H1 (cell line): ENCODE measurements at regions not wholly inside any gene's neighbourhood (a gene's known extent, or its start where the extent isn't known, plus 50 kb on each side); places are given as distances from the start of the nearest gene placed in this dataset.

ENCODE experiments used
- CTCF ChIA-PET: fragments of 300-600 bp; sonication (Branson Sonifier 250); formaldehyde crosslinking; loops from one replicate; lab custom pipeline; 2021; ENCODE audit not compliant: partially characterized antibody; lab: Charles Lee
- POLR2A ChIA-PET: fragments of 300-600 bp; sonication (Branson Sonifier 250); formaldehyde crosslinking; loops from one replicate; lab custom pipeline; 2021; ENCODE audit warnings: inconsistent platforms; ENCODE audit not compliant: partially characterized antibody; lab: Charles Lee
- DNase-seq, 2 experiments: peaks; one replicate each; pipeline versions ENCODE4 v3.0.0 to v3.0.0-alpha.2; 2010 to 2022; ENCODE audit warnings: low spot score in 2 of 2, low read depth in 1 of 2, mixed read lengths in 1 of 2
- FAIRE-seq: peaks from 2 replicates; lab custom pipeline; 2011; peaks lifted over from hg19 to GRCh38; lab: Jason Lieb, UNC
- H2AFZ ChIP-seq: 2 replicates; pipeline ENCODE4 v1.8.1; 2012; ENCODE audit warnings: low read length, inconsistent platforms
- H2AK5ac ChIP-seq: 2 replicates; pipeline ENCODE4 v1.6.1; 2013; ENCODE audit warnings: low read depth, low read length
- H2BK120ac ChIP-seq: replicated peaks from 2 replicates; pipeline ENCODE3; 2013; ENCODE audit warnings: low read depth, low read length, inconsistent platforms
- H2BK12ac ChIP-seq: 2 replicates; pipeline ENCODE4 v1.6.1; 2013; ENCODE audit warnings: low read depth, low read length
- H2BK15ac ChIP-seq: 2 replicates; pipeline ENCODE4 v1.6.1; 2013; ENCODE audit warnings: low read length
- H2BK20ac ChIP-seq: 2 replicates; pipeline ENCODE4 v1.6.1; 2013; ENCODE audit warnings: low read length
- H2BK5ac ChIP-seq: 2 replicates; pipeline ENCODE4 v1.6.1; 2013; ENCODE audit warnings: low read depth, low read length
- H3K14ac ChIP-seq: 2 replicates; pipeline ENCODE4 v1.6.1; 2013; ENCODE audit warnings: inconsistent platforms; ENCODE audit not compliant: insufficient read length
- H3K18ac ChIP-seq: 2 replicates; pipeline ENCODE4 v1.6.1; 2013; ENCODE audit warnings: low read length; ENCODE audit errors: extremely low read depth
- H3K23ac ChIP-seq: 2 replicates; pipeline ENCODE4 v1.6.1; 2013; ENCODE audit warnings: inconsistent platforms; ENCODE audit not compliant: insufficient read length
- H3K23me2 ChIP-seq: 2 replicates; pipeline ENCODE4 v1.6.1; 2013; ENCODE audit warnings: low read depth, low read length
- H3K27ac ChIP-seq: 2 replicates; pipeline ENCODE4 v1.6.1; 2011; ENCODE audit warnings: low read depth, low read length, inconsistent platforms
- H3K27me3 ChIP-seq, 4 experiments: replicated peaks in 1 of 4; 1 replicate in 1 of 4; 2 replicates in 3 of 4; pipeline versions ENCODE4 v1.6.1 to v1.8.1; 2011 to 2013; ENCODE audit warnings: low read length in 3 of 4, mild to moderate bottlenecking in 3 of 4, inconsistent platforms in 2 of 4, mixed read lengths in 2 of 4, moderate library complexity in 1 of 4; ENCODE audit not compliant: control insufficient read depth in 3 of 4, insufficient read depth in 3 of 4; ENCODE audit errors: extremely low read depth in 1 of 4
- H3K36me3 ChIP-seq, 4 experiments: 2 replicates each; pipeline versions ENCODE4 v1.6.1 to v1.8.1; 2011 to 2013; ENCODE audit warnings: mild to moderate bottlenecking in 4 of 4, low read length in 3 of 4, moderate library complexity in 2 of 4, control low read depth in 1 of 4, inconsistent platforms in 1 of 4; ENCODE audit not compliant: insufficient read depth in 4 of 4, control insufficient read depth in 2 of 4
- H3K4ac ChIP-seq: replicated peaks from 2 replicates; pipeline ENCODE3; 2013; ENCODE audit warnings: low read length, low read depth, mixed read lengths, inconsistent platforms; ENCODE audit not compliant: insufficient read length
- H3K4me1 ChIP-seq, 4 experiments: replicated peaks in 1 of 4; 1 replicate in 1 of 4; 2 replicates in 3 of 4; pipeline versions ENCODE4 v1.6.1 to v1.8.1; 2011 to 2013; ENCODE audit warnings: low read length in 3 of 4, inconsistent platforms in 2 of 4, mixed read lengths in 1 of 4; ENCODE audit not compliant: insufficient read depth in 4 of 4, control insufficient read depth in 3 of 4
- H3K4me2 ChIP-seq, 2 experiments: 2 replicates each; pipeline versions ENCODE4 v1.6.1 to v1.8.1; 2011 to 2013; ENCODE audit warnings: low read depth in 2 of 2, low read length in 2 of 2, control low read depth in 1 of 2, inconsistent platforms in 1 of 2, mild to moderate bottlenecking in 1 of 2; ENCODE audit not compliant: insufficient read depth in 1 of 2
- H3K4me3 ChIP-seq, 4 experiments: fragments of 200-600, 300-600 bp in 1 of 4; sonication (generic), shearing (Covaris generic), sonication (Bioruptor Twin) in 1 of 4; 2 replicates each; pipeline versions ENCODE4 v1.5.1 to v1.8.1; 2011 to 2016; ENCODE audit warnings: low read length in 4 of 4, low read depth in 3 of 4, control low read depth in 2 of 4, inconsistent platforms in 2 of 4, mild to moderate bottlenecking in 2 of 4, mixed read lengths in 1 of 4, moderate library complexity in 1 of 4; ENCODE audit not compliant: insufficient read depth in 2 of 4; ENCODE audit errors: extremely low read depth in 1 of 4
- H3K56ac ChIP-seq: replicated peaks from 2 replicates; pipeline ENCODE3; 2013; ENCODE audit warnings: low read depth, mild to moderate bottlenecking, mixed read lengths, low read length, inconsistent platforms; ENCODE audit not compliant: insufficient read length
- H3K79me1 ChIP-seq: 2 replicates; pipeline ENCODE4 v1.6.1; 2013; ENCODE audit warnings: low read depth, low read length, control low read depth
- H3K79me2 ChIP-seq, 2 experiments: 2 replicates each; pipeline versions ENCODE4 v1.6.1 to v1.8.1; 2012 to 2013; ENCODE audit warnings: low read length in 2 of 2, mild to moderate bottlenecking in 2 of 2, inconsistent platforms in 1 of 2; ENCODE audit not compliant: insufficient read depth in 2 of 2, control insufficient read depth in 1 of 2
- H3K9ac ChIP-seq, 4 experiments: replicated peaks in 1 of 4; 1 replicate in 1 of 4; 2 replicates in 3 of 4; pipeline versions ENCODE4 v1.6.1 to v1.8.1; 2011 to 2013; ENCODE audit warnings: low read depth in 3 of 4, low read length in 3 of 4, control low read depth in 2 of 4, mild to moderate bottlenecking in 2 of 4, moderate library complexity in 2 of 4, inconsistent platforms in 1 of 4; ENCODE audit errors: extremely low read depth in 1 of 4
- H3K9me3 ChIP-seq, 2 experiments: 2 replicates each; pipeline versions ENCODE4 v1.6.1 to v1.8.1; 2012 to 2013; ENCODE audit warnings: mild to moderate bottlenecking in 2 of 2, moderate library complexity in 2 of 2, control low read depth in 1 of 2, inconsistent platforms in 1 of 2, low read depth in 1 of 2, low read length in 1 of 2, mixed read lengths in 1 of 2; ENCODE audit not compliant: insufficient read depth in 2 of 2
- H4K20me1 ChIP-seq, 2 experiments: replicated peaks in 1 of 2; 2 replicates each; pipeline versions ENCODE3 to v1.8.1; 2011 to 2013; ENCODE audit warnings: inconsistent platforms in 2 of 2, low read length in 2 of 2, mild to moderate bottlenecking in 1 of 2; ENCODE audit not compliant: insufficient read depth in 2 of 2, control insufficient read depth in 1 of 2
- H4K5ac ChIP-seq: 2 replicates; pipeline ENCODE4 v1.6.1; 2013; ENCODE audit warnings: low read length, low read depth, mixed read lengths, inconsistent platforms; ENCODE audit not compliant: insufficient read length
- H4K8ac ChIP-seq: 2 replicates; pipeline ENCODE4 v1.8.0; 2013; ENCODE audit warnings: mild to moderate bottlenecking, moderate library complexity, low read length, inconsistent platforms; ENCODE audit not compliant: insufficient read depth; ENCODE audit errors: extremely low read depth
- H4K91ac ChIP-seq: replicated peaks from 2 replicates; pipeline ENCODE3; 2013; ENCODE audit warnings: low read length, mixed read lengths, inconsistent platforms; ENCODE audit not compliant: insufficient read length
- ASH2L ChIP-seq: fragments of 200-600, 300-600 bp; sonication (generic); IDR thresholded peaks from one replicate; pipeline ENCODE4 v1.7.1; 2017; ENCODE audit warnings: low read length
- BCL11A ChIP-seq, 2 experiments: IDR thresholded peaks; one replicate each; pipeline ENCODE4 v1.6.1; 2011; ENCODE audit warnings: low read depth in 2 of 2, low read length in 2 of 2, mild to moderate bottlenecking in 2 of 2
- CTBP2 ChIP-seq: IDR thresholded peaks from 2 replicates; pipeline ENCODE4 v1.7.0; 2011; ENCODE audit warnings: borderline replicate concordance, mild to moderate bottlenecking, moderate library complexity, mixed read lengths, low read length; ENCODE audit not compliant: insufficient read depth, insufficient read length
- EP300 ChIP-seq, 2 experiments: IDR thresholded peaks; 1 replicate in 1 of 2; 2 replicates in 1 of 2; pipeline ENCODE4 v1.6.1; 2011 to 2012; ENCODE audit warnings: low read depth in 2 of 2, low read length in 2 of 2, mild to moderate bottlenecking in 2 of 2, borderline replicate concordance in 1 of 2, inconsistent platforms in 1 of 2, moderate library complexity in 1 of 2
- HDAC6 ChIP-seq: IDR thresholded peaks from one replicate; pipeline ENCODE4 v1.7.1; 2012; ENCODE audit warnings: low read depth, mild to moderate bottlenecking, inconsistent platforms, low read length, moderate library complexity
- JUND ChIP-seq: IDR thresholded peaks from 2 replicates; pipeline ENCODE4 v1.6.1; 2011; ENCODE audit warnings: mild to moderate bottlenecking, improper control_type of control experiment, low read length
- POLR2A ChIP-seq, 2 experiments: IDR thresholded peaks; 1 replicate in 1 of 2; 2 replicates in 1 of 2; pipeline ENCODE4 v1.6.1; 2011; ENCODE audit warnings: low read depth in 2 of 2, low read length in 2 of 2, mild to moderate bottlenecking in 2 of 2; ENCODE audit errors: control extremely low read depth in 1 of 2
- RAD21 ChIP-seq, 2 experiments: IDR thresholded peaks in 1 of 2; conservative IDR thresholded peaks in 1 of 2; 2 replicates each; pipeline ENCODE4 v1.6.1; 2011; ENCODE audit warnings: low read depth in 2 of 2, low read length in 2 of 2, improper control_type of control experiment in 1 of 2, inconsistent platforms in 1 of 2, mild to moderate bottlenecking in 1 of 2, moderate library complexity in 1 of 2
- RBBP5 ChIP-seq: IDR thresholded peaks from 2 replicates; pipeline ENCODE4 v1.7.1; 2012; ENCODE audit warnings: low read depth, mild to moderate bottlenecking, inconsistent platforms, low read length, moderate library complexity, borderline replicate concordance
- RNF2 ChIP-seq: fragments of 200-900, 300-1000 bp; sonication (generic); IDR thresholded peaks from 2 replicates; pipeline ENCODE4 v1.7.1; 2016; ENCODE audit warnings: borderline replicate concordance, low read depth, mild to moderate bottlenecking, antibody characterized with exemption, low read length; ENCODE audit not compliant: poor library complexity, severe bottlenecking; ENCODE audit errors: missing control alignments
- SIRT6 ChIP-seq: IDR thresholded peaks from one replicate; pipeline ENCODE4 v1.7.1; 2012; ENCODE audit warnings: low read length, inconsistent platforms
- SIX5 ChIP-seq: IDR thresholded peaks from 2 replicates; pipeline ENCODE4 v1.6.1; 2011; ENCODE audit warnings: mild to moderate bottlenecking, low read depth, low read length
- SP4 ChIP-seq: IDR thresholded peaks from 2 replicates; pipeline ENCODE4 v1.6.1; 2012; ENCODE audit warnings: low read length, inconsistent platforms
- WGBS, 2 experiments: shearing (Covaris generic) in 1 of 2; methylation state at CpG; one replicate each; pipeline versions ENCODE4 v1.1.6 to v1.1.7; 2013 to 2015; ENCODE audit warnings: low lambda C conversion rate in 2 of 2, mixed read lengths in 2 of 2, inconsistent platforms in 1 of 2, low coverage in 1 of 2, missing lambda C conversion rate in 1 of 2; ENCODE audit not compliant: insufficient replicate concordance in 2 of 2, insufficient coverage in 1 of 2, insufficient read length in 1 of 2; ENCODE audit errors: extremely low coverage in 1 of 2, missing lambda C conversion rate in 1 of 2; 5-methylcytosine and 5-hydroxymethylcytosine counted together

DNA sequence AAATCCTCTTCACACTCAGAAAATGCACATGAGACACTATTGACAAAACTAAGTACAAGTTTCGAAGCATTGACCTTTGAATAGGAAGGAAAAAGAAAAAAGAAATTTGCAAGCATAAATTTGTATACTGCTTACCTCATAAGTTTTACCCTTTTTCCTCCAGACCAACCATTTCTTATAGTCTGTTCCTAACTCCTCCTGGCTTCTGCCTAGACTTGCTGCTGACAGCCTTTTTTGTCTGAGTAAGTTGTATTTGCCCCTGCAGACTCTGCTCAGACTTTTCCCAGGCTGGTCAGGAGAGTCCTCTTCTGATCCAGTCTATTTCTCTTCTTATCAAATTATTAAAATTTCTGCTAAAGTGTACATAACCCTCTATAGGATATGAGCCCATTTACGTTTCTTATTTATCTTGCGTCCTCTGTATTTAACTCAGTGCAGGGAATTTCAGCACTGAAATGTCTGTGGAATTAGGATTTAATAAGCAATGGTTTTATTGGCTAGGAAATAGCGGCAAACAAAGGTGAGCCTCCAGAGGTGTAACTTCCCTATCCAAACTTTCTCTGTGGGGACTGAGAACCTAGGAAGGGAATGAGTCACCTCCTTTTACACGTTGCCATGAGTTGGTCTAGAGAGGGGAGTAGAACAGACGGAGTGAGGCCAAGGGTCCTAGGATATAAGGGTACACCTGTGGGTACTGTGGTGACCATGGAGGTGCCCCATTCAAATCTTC, 207.1 kb upstream of the MARCKS start:
- Histone ChIP-seq H2AK5ac (no peak overlapping the region), H3K9me3 (no peaks in the 10 kb centered on the region), H2AFZ (no peak overlapping the region), H4K20me1 (no peaks in the 10 kb centered on the region), H3K27ac (no peak overlapping the region), H4K5ac (no peak overlapping the region), H2BK20ac (no peak overlapping the region), H3K4ac (no peak overlapping the region), H2BK5ac (no peak overlapping the region), H2BK12ac (no peak overlapping the region), H3K14ac (no peak overlapping the region), H3K18ac (no peak overlapping the region), H3K56ac (no peak overlapping the region), H4K8ac (no peak overlapping the region), H3K27me3 (no peaks in the 10 kb centered on the region), H4K91ac (no peak overlapping the region), H2BK120ac (no peak overlapping the region), H3K36me3 (no peaks in the 10 kb centered on the region), H3K23ac (no peak overlapping the region), H3K4me2 (no peak overlapping the region), H3K4me3 (no peak overlapping the region), H3K79me1 (no peaks in the 10 kb centered on the region), H3K79me2 (no peaks in the 10 kb centered on the region), H2BK15ac (no peak overlapping the region), H3K23me2 (no peaks in the 10 kb centered on the region), H3K4me1 (peaks cover 0 to 5% (median 0%) of the 10 kb centered on the region in 4 experiments; a peak in 1 of 7 replicates), H3K9ac (no peak overlapping the region)
- FAIRE-seq, result no peak
- POLR2A ChIA-PET, result no interaction called here
- DNase-seq, result no peak
- CTCF ChIA-PET, result interaction anchor here (1.0 kb wide), 1 partner anchor 478 kb away, joined by 3 read pairs; no protein-coding TSS in a partner anchor
- WGBS, 2 experiments, result 77% methylated on average over 6 of the region's 6 CpGs; no CpG with 5 or more reads in 1 of the 2 experiments
- TF ChIP-seq POLR2A (IDR thresholded peaks at IDR 0.05; ENCODE audit: control extremely low read depth in 1 of 2, low read depth in 2 of 2, low read length in 2 of 2), result no peak
- no peak for TF ChIP-seq RBBP5
- no peak for TF ChIP-seq SIX5
- TF ChIP-seq RNF2, result no peak
- TF ChIP-seq RAD21 (IDR thresholded peaks at IDR 0.05 in 1 of 2, conservative IDR thresholded peaks at IDR 0.05 in 1 of 2; ENCODE audit: low read depth in 2 of 2, low read length in 2 of 2), result no peak
- TF ChIP-seq HDAC6, result no peak
- TF ChIP-seq SIRT6, result no peak
- no peak for TF ChIP-seq SP4
- no peak for TF ChIP-seq ASH2L
- TF ChIP-seq BCL11A (IDR thresholded peaks at IDR 0.05; ENCODE audit: low read depth in 2 of 2, low read length in 2 of 2), result no peak
- TF ChIP-seq CTBP2, result no peak
- no peak for TF ChIP-seq JUND
- no peak for TF ChIP-seq EP300 (IDR thresholded peaks at IDR 0.05; ENCODE audit: borderline replicate concordance in 1 of 2, low read depth in 2 of 2, low read length in 2 of 2)
